Tibial nerve (tissue), 3 donors: ENCODE measurements at regions not wholly inside any gene's neighbourhood (a gene's known extent, or its start where the extent isn't known, plus 50 kb on each side); places are given as distances from the start of the nearest gene placed in this dataset.

ENCODE experiments used
- POLR2A ChIP-seq, 2 donors: fragments of 450-650 bp; IDR thresholded peaks; one replicate each; pipeline ENCODE4 v1.6.1; 2017; ENCODE audit warnings: antibody characterized with exemption in 2 of 2, mild to moderate bottlenecking in 2 of 2, moderate library complexity in 2 of 2
- TF ChIP-seq, protein P1 (sequence below), 5 experiments: fragments of 200-600 bp in 3 of 5; fragments of 450-650 bp in 2 of 5; sonication (generic) in 3 of 5; IDR thresholded peaks; one replicate each; pipeline ENCODE4 v1.5.1; 2016 to 2019; ENCODE audit warnings: antibody characterized with exemption in 5 of 5, mild to moderate bottlenecking in 3 of 5, moderate library complexity in 2 of 5

DNA sequence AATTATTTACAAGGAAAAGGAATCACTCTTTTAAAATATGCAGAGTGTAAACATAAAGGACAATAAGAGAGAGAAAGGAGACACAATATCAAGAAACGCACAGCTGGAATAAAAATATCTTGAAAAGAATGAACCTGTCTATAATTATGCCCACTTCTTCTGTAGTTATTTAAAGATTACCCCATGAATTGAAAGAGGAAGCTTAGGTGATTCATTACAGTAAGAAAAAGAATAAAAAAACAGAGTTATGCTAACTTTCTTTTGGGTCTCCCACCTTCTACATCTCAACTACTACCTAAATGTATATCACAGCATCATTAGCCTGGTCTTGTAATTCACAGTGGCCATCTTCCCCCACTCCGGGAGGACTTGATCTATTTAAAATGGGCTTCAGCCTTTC, 182.1 kb downstream of the MRPL39 start:
- no peak for TF ChIP-seq POLR2A (IDR thresholded peaks at IDR 0.05)
- TF ChIP-seq, protein P1, sequence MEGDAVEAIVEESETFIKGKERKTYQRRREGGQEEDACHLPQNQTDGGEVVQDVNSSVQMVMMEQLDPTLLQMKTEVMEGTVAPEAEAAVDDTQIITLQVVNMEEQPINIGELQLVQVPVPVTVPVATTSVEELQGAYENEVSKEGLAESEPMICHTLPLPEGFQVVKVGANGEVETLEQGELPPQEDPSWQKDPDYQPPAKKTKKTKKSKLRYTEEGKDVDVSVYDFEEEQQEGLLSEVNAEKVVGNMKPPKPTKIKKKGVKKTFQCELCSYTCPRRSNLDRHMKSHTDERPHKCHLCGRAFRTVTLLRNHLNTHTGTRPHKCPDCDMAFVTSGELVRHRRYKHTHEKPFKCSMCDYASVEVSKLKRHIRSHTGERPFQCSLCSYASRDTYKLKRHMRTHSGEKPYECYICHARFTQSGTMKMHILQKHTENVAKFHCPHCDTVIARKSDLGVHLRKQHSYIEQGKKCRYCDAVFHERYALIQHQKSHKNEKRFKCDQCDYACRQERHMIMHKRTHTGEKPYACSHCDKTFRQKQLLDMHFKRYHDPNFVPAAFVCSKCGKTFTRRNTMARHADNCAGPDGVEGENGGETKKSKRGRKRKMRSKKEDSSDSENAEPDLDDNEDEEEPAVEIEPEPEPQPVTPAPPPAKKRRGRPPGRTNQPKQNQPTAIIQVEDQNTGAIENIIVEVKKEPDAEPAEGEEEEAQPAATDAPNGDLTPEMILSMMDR (IDR thresholded peaks at IDR 0.05) = no peak
